Smooth muscle cell (in vitro differentiated cells): ENCODE measurements at regions not wholly inside any gene's neighbourhood (a gene's known extent, or its start where the extent isn't known, plus 50 kb on each side); places are given as distances from the start of the nearest gene placed in this dataset.

ENCODE experiments used
- DNase-seq: peaks from one replicate; lab custom pipeline; 2025; ENCODE audit not compliant: unreplicated experiment; lab: John Stamatoyannopoulos, UW
- H2AFZ ChIP-seq: fragments of 200-600 bp; sonication (generic); 2 replicates; pipeline ENCODE4 v1.6.0; 2016; ENCODE audit warnings: antibody characterized with exemption, low read depth, mild to moderate bottlenecking
- H3F3A ChIP-seq: fragments of 200-600 bp; sonication (generic); 2 replicates; pipeline ENCODE4 v1.6.0; 2017; ENCODE audit warnings: antibody characterized with exemption, low read depth
- H3K27ac ChIP-seq: fragments of 200-600 bp; sonication (generic); 2 replicates; pipeline ENCODE4 v1.5.1; 2016; ENCODE audit warnings: low read depth, mild to moderate bottlenecking
- H3K27me3 ChIP-seq: fragments of 200-600 bp; sonication (generic); 2 replicates; pipeline ENCODE4 v1.6.1; 2016; ENCODE audit warnings: low read depth, mild to moderate bottlenecking
- H3K36me3 ChIP-seq: fragments of 200-600 bp; sonication (generic); 2 replicates; pipeline ENCODE4 v1.5.1; 2016; ENCODE audit warnings: low read depth
- H3K4me1 ChIP-seq: fragments of 200-600 bp; sonication (generic); 2 replicates; pipeline ENCODE4 v1.5.1; 2016; ENCODE audit warnings: low read depth
- H3K4me2 ChIP-seq: fragments of 200-600 bp; sonication (generic); 2 replicates; pipeline ENCODE4 v1.6.0; 2016; ENCODE audit warnings: mild to moderate bottlenecking
- H3K4me3 ChIP-seq: fragments of 200-600 bp; sonication (generic); 2 replicates; pipeline ENCODE4 v1.5.1; 2016; ENCODE audit warnings: mild to moderate bottlenecking
- H3K79me2 ChIP-seq: fragments of 200-600 bp; sonication (generic); 2 replicates; pipeline ENCODE4 v1.6.0; 2016; ENCODE audit warnings: low read depth, mild to moderate bottlenecking
- H3K9ac ChIP-seq: fragments of 200-600 bp; sonication (generic); 2 replicates; pipeline ENCODE4 v1.6.0; 2016; ENCODE audit warnings: low read depth
- H3K9me3 ChIP-seq: fragments of 200-600 bp; sonication (generic); replicated peaks from 2 replicates; pipeline ENCODE4 v1.5.1; 2016; ENCODE audit warnings: low read depth
- H4K20me1 ChIP-seq: fragments of 200-600 bp; sonication (generic); 2 replicates; pipeline ENCODE4 v1.6.0; 2016; ENCODE audit warnings: low read depth
- WGBS: methylation state at CpG from one replicate; pipeline ENCODE4 v1.1.7; 2016; ENCODE audit warnings: low lambda C conversion rate; 5-methylcytosine and 5-hydroxymethylcytosine counted together
- TF ChIP-seq, protein P1 (sequence below): fragments of 200-600 bp; sonication (generic); IDR thresholded peaks from 2 replicates; pipeline ENCODE4 v1.5.1; 2017; ENCODE audit warnings: borderline replicate concordance, mild to moderate bottlenecking, antibody characterized with exemption; ENCODE audit not compliant: insufficient read depth, poor library complexity, severe bottlenecking

DNA sequence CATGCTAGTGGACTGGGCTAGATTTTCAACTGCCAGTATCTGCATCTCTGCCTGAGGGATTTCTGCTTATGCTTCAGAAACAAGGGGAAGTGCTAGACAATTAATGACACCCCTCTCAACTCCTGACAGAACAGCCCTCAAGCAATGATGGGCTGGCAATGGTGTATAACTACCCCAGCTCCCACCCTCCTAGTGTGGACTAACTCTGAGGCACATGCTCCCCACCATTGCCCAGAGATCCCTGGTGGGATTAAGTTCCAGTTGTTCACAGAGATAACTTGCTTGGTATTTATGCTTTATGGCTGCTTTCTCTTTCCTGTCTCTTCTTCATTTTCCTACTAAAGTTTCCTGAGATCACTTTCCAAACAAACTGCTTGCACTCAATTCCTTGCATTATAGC, 113.5 kb downstream of the RPS24 start:
- no peaks in the 10 kb centered on the region for H3K36me3 ChIP-seq
- H4K20me1 ChIP-seq, result no peaks in the 10 kb centered on the region
- TF ChIP-seq, protein P1, sequence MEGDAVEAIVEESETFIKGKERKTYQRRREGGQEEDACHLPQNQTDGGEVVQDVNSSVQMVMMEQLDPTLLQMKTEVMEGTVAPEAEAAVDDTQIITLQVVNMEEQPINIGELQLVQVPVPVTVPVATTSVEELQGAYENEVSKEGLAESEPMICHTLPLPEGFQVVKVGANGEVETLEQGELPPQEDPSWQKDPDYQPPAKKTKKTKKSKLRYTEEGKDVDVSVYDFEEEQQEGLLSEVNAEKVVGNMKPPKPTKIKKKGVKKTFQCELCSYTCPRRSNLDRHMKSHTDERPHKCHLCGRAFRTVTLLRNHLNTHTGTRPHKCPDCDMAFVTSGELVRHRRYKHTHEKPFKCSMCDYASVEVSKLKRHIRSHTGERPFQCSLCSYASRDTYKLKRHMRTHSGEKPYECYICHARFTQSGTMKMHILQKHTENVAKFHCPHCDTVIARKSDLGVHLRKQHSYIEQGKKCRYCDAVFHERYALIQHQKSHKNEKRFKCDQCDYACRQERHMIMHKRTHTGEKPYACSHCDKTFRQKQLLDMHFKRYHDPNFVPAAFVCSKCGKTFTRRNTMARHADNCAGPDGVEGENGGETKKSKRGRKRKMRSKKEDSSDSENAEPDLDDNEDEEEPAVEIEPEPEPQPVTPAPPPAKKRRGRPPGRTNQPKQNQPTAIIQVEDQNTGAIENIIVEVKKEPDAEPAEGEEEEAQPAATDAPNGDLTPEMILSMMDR, result no peak
- no peak overlapping the region for H3K4me3 ChIP-seq
- H2AFZ ChIP-seq, result no peak overlapping the region
- H3K9me3 ChIP-seq, result no peaks in the 10 kb centered on the region
- peaks cover 5% of the 10 kb centered on the region for H3F3A ChIP-seq
- H3K79me2 ChIP-seq, result no peaks in the 10 kb centered on the region
- H3K9ac ChIP-seq, result no peak overlapping the region
- no peaks in the 10 kb centered on the region for H3K27me3 ChIP-seq
- H3K4me1 ChIP-seq, result no peaks in the 10 kb centered on the region
- no peak overlapping the region for H3K27ac ChIP-seq
- no peak overlapping the region for H3K4me2 ChIP-seq
- DNase-seq, result no peak

DNA sequence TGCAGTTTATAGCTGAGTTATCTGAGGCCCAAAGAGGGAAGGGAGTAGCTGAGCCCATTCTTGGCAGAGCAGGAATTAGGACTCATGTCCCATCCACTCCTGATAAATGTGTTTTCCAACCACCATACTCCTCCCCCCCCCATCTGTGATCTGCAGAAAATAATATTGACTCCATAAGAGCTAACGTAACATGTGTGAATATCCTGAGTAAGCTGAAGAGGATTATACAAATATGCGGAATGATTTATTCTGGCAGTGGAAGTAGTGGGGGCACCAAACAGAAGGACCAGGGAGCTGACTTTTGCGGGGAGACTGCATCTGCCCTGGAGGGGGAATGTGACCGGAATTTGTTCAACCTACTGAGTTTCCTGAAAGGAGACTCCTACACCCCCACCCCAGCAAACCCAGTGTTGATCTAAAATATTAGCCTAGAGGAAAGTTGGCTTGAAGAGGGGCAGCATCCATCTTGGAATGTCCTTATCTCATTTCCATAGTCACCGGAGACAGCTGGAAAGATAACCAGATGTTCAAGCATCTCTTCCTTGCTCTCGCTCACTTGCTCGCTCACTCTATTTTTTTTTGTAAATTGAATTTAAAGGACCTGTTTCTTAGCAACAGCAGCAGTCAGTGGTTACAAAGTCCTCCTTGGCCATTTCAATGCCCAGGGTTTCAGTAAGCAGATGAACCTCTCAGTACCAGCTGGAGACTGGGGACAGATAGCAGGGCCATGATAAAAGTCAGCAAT, 114.7 kb downstream of the RPS24 start:
- H3K9ac ChIP-seq, result no peak overlapping the region
- H4K20me1 ChIP-seq, result no peaks in the 10 kb centered on the region
- no peak overlapping the region for H2AFZ ChIP-seq
- H3K4me3 ChIP-seq, result no peak overlapping the region
- no peak overlapping the region for H3K4me2 ChIP-seq
- H3F3A ChIP-seq, result peaks cover 5% of the 10 kb centered on the region
- no peaks in the 10 kb centered on the region for H3K27me3 ChIP-seq
- no peaks in the 10 kb centered on the region for H3K9me3 ChIP-seq
- H3K27ac ChIP-seq, result no peak overlapping the region
- 78% methylated on average over 7 of the region's 7 CpGs for WGBS
- no peaks in the 10 kb centered on the region for H3K79me2 ChIP-seq
- no peak for DNase-seq
- no peaks in the 10 kb centered on the region for H3K36me3 ChIP-seq
- TF ChIP-seq, protein P1, result no peak
- no peaks in the 10 kb centered on the region for H3K4me1 ChIP-seq

DNA sequence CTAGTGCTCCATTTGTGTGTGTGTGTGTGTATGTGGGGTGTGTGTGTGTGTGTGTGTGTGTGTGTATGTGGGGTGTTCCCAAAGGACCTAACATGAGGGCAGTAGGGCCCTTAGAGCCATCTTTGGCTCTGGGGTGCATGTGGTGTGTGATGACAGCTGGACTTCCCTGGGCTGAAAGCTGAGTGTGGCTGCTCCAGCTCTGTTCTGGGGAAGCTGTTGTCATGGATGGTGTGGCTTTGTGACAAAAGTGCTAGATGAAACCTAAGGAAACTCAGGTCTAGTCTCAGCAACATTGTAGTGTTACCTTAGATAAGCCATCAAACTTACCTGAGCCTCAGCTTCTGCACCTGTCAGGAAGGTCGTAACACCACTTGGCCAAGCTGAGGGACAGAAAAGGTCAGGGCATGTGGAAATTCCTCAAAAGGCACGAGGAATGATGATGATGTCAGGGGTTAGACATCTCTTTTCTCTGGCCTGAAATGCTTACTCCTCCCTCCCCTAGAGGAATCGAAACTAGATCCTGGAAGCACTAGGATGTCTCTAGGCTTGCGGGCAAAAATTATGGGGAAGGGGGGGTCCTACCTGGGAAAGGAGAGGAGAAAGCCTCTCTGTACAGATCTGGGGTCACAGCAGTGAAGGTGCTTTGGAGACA, 115.4 kb downstream of the RPS24 start:
- H2AFZ ChIP-seq, result no peak overlapping the region
- TF ChIP-seq, protein P1, result no peak
- no peaks in the 10 kb centered on the region for H4K20me1 ChIP-seq
- no peak for DNase-seq
- H3K4me3 ChIP-seq, result no peak overlapping the region
- no peaks in the 10 kb centered on the region for H3K79me2 ChIP-seq
- H3K27ac ChIP-seq, result no peak overlapping the region
- H3K27me3 ChIP-seq, result no peaks in the 10 kb centered on the region
- WGBS, result 50% methylated on average over 4 of the region's 4 CpGs
- peaks cover 5% of the 10 kb centered on the region for H3F3A ChIP-seq
- H3K4me1 ChIP-seq, result no peaks in the 10 kb centered on the region
- H3K9me3 ChIP-seq, result no peaks in the 10 kb centered on the region
- H3K4me2 ChIP-seq, result no peak overlapping the region
- no peak overlapping the region for H3K9ac ChIP-seq
- H3K36me3 ChIP-seq, result no peaks in the 10 kb centered on the region

DNA sequence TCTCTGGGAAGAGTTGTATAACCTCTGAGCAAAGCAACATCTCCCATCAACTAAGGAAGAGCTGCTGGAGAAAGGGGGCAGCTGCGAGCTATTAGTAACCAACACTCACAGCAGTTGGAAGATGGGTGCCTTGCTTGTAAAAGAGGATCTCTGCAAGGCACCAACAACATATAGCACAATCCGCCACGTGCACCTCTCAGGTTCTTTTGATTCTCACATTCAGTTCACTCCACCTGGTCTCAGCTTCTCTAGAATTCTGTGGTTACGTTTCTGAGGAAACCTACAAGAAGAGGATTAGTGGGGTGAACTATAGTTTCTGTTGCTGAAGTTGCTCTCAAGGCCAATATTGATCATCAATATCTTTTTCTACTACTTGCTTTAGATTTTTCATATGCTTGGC, 117.1 kb downstream of the RPS24 start:
- DNase-seq, result no peak
- Histone ChIP-seq H3K36me3 (no peaks in the 10 kb centered on the region), H3K4me1 (no peaks in the 10 kb centered on the region), H3K79me2 (no peaks in the 10 kb centered on the region), H3K4me2 (no peak overlapping the region), H3K9me3 (no peaks in the 10 kb centered on the region), H3K4me3 (no peak overlapping the region), H3K9ac (no peak overlapping the region), H3K27me3 (no peaks in the 10 kb centered on the region), H2AFZ (no peak overlapping the region), H3F3A (peaks cover 5% of the 10 kb centered on the region), H3K27ac (no peak overlapping the region), H4K20me1 (no peaks in the 10 kb centered on the region)
- TF ChIP-seq, protein P1, result no peak
- WGBS, result 93% methylated on average over 4 of the region's 4 CpGs
